CD14-positive monocyte (primary cell): ENCODE measurements at regions not wholly inside any gene's neighbourhood (a gene's known extent, or its start where the extent isn't known, plus 50 kb on each side); places are given as distances from the start of the nearest gene placed in this dataset.

ENCODE experiments used
- DNase-seq, 3 donors: peaks; one replicate each; pipeline ENCODE4 v3.0.0-alpha.2; 2011 to 2022
- H2AFZ ChIP-seq: 2 replicates; pipeline ENCODE4 v1.6.0; 2012; ENCODE audit warnings: mild to moderate bottlenecking, low read depth, low read length, inconsistent platforms; ENCODE audit not compliant: insufficient read depth, poor library complexity, severe bottlenecking
- H3K27ac ChIP-seq, 2 donors: 1 replicate in 1 of 2; 2 replicates in 1 of 2; pipeline ENCODE4 v1.5.1; 2012 to 2013; ENCODE audit warnings: low read length in 2 of 2, control low read depth in 1 of 2, inconsistent platforms in 1 of 2, low read depth in 1 of 2, mild to moderate bottlenecking in 1 of 2
- H3K27me3 ChIP-seq, 2 donors: one replicate each; pipeline versions ENCODE4 v1.6.0 to v1.6.1; 2011 to 2013; ENCODE audit warnings: low read length in 2 of 2; ENCODE audit not compliant: control insufficient read depth in 2 of 2, insufficient read depth in 2 of 2
- H3K36me3 ChIP-seq, 2 donors: replicated peaks in 1 of 2; 1 replicate in 1 of 2; 2 replicates in 1 of 2; pipeline versions ENCODE4 v1.5.1 to v1.6.1; 2012 to 2013; ENCODE audit warnings: low read length in 2 of 2, control low read depth in 1 of 2, inconsistent platforms in 1 of 2, mild to moderate bottlenecking in 1 of 2; ENCODE audit not compliant: insufficient read depth in 2 of 2, control insufficient read depth in 1 of 2
- H3K4me1 ChIP-seq, 2 donors: 1 replicate in 1 of 2; 2 replicates in 1 of 2; pipeline versions ENCODE4 v1.5.1 to v1.6.1; 2012 to 2013; ENCODE audit warnings: low read length in 2 of 2, control low read depth in 1 of 2, inconsistent platforms in 1 of 2, mild to moderate bottlenecking in 1 of 2, moderate library complexity in 1 of 2; ENCODE audit not compliant: insufficient read depth in 2 of 2, control insufficient read depth in 1 of 2
- H3K4me2 ChIP-seq: replicated peaks from 2 replicates; pipeline ENCODE3; 2012; ENCODE audit warnings: low read length, moderate library complexity, mild to moderate bottlenecking; ENCODE audit not compliant: poor library complexity, severe bottlenecking; ENCODE audit errors: extremely low read depth
- H3K4me3 ChIP-seq, 3 experiments: fragments of 200-600 bp in 1 of 3; sonication (generic) in 1 of 3; replicated peaks in 1 of 3; 1 replicate in 2 of 3; 2 replicates in 1 of 3; pipeline ENCODE4 v1.5.1; 2011 to 2013; ENCODE audit warnings: low read length in 3 of 3, mild to moderate bottlenecking in 3 of 3, control low read depth in 2 of 3, low read depth in 2 of 3, inconsistent platforms in 1 of 3, moderate library complexity in 1 of 3
- H3K79me2 ChIP-seq: 2 replicates; pipeline ENCODE4 v1.6.0; 2012; ENCODE audit warnings: mild to moderate bottlenecking, control low read depth, inconsistent platforms, low read length, moderate library complexity; ENCODE audit not compliant: insufficient read depth
- H3K9ac ChIP-seq: 2 replicates; pipeline ENCODE4 v1.6.0; 2017; ENCODE audit warnings: low read length, mild to moderate bottlenecking; ENCODE audit not compliant: insufficient read depth, poor library complexity, severe bottlenecking
- H3K9me3 ChIP-seq, 2 donors: replicated peaks in 1 of 2; 1 replicate in 1 of 2; 2 replicates in 1 of 2; pipeline versions ENCODE4 v1.5.1 to v1.6.1; 2012 to 2013; ENCODE audit warnings: low read length in 2 of 2, control low read depth in 1 of 2; ENCODE audit not compliant: control insufficient read depth in 1 of 2, insufficient read depth in 1 of 2
- H4K20me1 ChIP-seq: 2 replicates; pipeline ENCODE4 v1.6.0; 2012; ENCODE audit warnings: mild to moderate bottlenecking, low read length, control low read depth, moderate library complexity; ENCODE audit not compliant: insufficient read depth
- H3K27ac Mint-ChIP-seq, 7 donors: one replicate each; pipeline ENCODE4 v1.8.0; 2020; ENCODE audit warnings: mild to moderate bottlenecking in 7 of 7, mixed read lengths in 7 of 7, moderate library complexity in 6 of 7, inconsistent platforms in 2 of 7
- H3K27me3 Mint-ChIP-seq, 3 donors: one replicate each; pipeline ENCODE4 v1.8.0; 2021 to 2022; ENCODE audit warnings: low read depth in 3 of 3, mild to moderate bottlenecking in 3 of 3, mixed read lengths in 3 of 3, moderate library complexity in 3 of 3, inconsistent platforms in 1 of 3
- H3K36me3 Mint-ChIP-seq, 2 donors: one replicate each; pipeline ENCODE4 v1.8.0; 2020; ENCODE audit warnings: mixed read lengths in 2 of 2, inconsistent platforms in 1 of 2, mild to moderate bottlenecking in 1 of 2
- H3K4me1 Mint-ChIP-seq: one replicate; pipeline ENCODE4 v1.8.0; 2020; ENCODE audit warnings: mild to moderate bottlenecking, mixed read lengths
- H3K4me3 Mint-ChIP-seq, 2 donors: one replicate each; pipeline ENCODE4 v1.8.0; 2020; ENCODE audit warnings: mild to moderate bottlenecking in 2 of 2, mixed read lengths in 2 of 2, moderate library complexity in 1 of 2
- H3K9me3 Mint-ChIP-seq, 7 donors: one replicate each; pipeline ENCODE4 v1.8.0; 2020 to 2022; ENCODE audit warnings: mixed read lengths in 7 of 7, mild to moderate bottlenecking in 6 of 7, moderate library complexity in 6 of 7, inconsistent platforms in 2 of 7
- WGBS: methylation state at CpG from one replicate; pipeline ENCODE4 v1.1.5; 2013; ENCODE audit warnings: missing lambda C conversion rate; ENCODE audit not compliant: insufficient coverage; 5-methylcytosine and 5-hydroxymethylcytosine counted together
- intact Hi-C, 2 donors: fragments of 100-400 bp; cut with micrococcal nuclease; formaldehyde crosslinking; loops; one replicate each; pipeline versions ENCODE4 v1.15.0 to v1.15.1; 2023
- TF ChIP-seq, protein P1 (sequence below): fragments of 200-600 bp; IDR thresholded peaks from one replicate; pipeline ENCODE4 v1.8.0; 2022; ENCODE audit warnings: antibody characterized with exemption, mild to moderate bottlenecking

DNA sequence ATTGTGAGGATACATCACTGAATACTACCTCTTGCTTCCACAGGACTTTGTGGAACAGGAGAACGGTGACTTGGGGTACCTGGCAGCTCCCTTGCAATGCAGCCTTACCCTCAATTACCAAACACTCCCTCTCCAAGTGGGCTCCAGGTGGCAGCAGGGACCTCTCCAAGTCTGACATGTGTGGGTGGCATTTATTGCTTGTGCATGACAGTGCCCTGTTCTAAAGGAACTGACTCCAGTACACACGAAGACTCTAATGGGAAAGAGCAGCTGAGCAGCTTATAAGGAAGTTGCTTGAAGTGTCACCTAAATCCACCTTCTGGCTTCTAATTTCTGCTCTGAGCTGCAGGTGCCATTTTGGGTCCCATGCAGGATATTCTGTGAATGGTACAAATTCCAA, 174.1 kb upstream of the SLCO3A1 start:
- no peak overlapping the region for H3K27ac ChIP-seq
- no peak overlapping the region for H3K4me2 ChIP-seq
- no peak overlapping the region for H2AFZ ChIP-seq
- Mint-ChIP-seq H3K9me3 (peaks cover under 1 to 9% (median 5%) of the 10 kb centered on the region in 7 donors), H3K4me1 (no peaks in the 10 kb centered on the region), H3K4me3 (no peak overlapping the region), H3K36me3 (no peaks in the 10 kb centered on the region), H3K27me3 (peaks cover 1 to 3% (median 3%) of the 10 kb centered on the region in 3 donors), H3K27ac (no peak overlapping the region)
- H3K4me1 ChIP-seq: no peaks in the 10 kb centered on the region
- DNase-seq: no peak
- H3K27me3 ChIP-seq: no peaks in the 10 kb centered on the region
- H4K20me1 ChIP-seq: no peaks in the 10 kb centered on the region
- H3K4me3 ChIP-seq: no peak overlapping the region
- no peaks in the 10 kb centered on the region for H3K36me3 ChIP-seq
- intact Hi-C loops: no loop called here
- TF ChIP-seq, protein P1, sequence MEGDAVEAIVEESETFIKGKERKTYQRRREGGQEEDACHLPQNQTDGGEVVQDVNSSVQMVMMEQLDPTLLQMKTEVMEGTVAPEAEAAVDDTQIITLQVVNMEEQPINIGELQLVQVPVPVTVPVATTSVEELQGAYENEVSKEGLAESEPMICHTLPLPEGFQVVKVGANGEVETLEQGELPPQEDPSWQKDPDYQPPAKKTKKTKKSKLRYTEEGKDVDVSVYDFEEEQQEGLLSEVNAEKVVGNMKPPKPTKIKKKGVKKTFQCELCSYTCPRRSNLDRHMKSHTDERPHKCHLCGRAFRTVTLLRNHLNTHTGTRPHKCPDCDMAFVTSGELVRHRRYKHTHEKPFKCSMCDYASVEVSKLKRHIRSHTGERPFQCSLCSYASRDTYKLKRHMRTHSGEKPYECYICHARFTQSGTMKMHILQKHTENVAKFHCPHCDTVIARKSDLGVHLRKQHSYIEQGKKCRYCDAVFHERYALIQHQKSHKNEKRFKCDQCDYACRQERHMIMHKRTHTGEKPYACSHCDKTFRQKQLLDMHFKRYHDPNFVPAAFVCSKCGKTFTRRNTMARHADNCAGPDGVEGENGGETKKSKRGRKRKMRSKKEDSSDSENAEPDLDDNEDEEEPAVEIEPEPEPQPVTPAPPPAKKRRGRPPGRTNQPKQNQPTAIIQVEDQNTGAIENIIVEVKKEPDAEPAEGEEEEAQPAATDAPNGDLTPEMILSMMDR: no peak
- H3K9ac ChIP-seq: no peak overlapping the region
- WGBS: no CpG with 5 or more reads among the region's 2 CpGs
- H3K9me3 ChIP-seq: no peaks in the 10 kb centered on the region
- no peaks in the 10 kb centered on the region for H3K79me2 ChIP-seq

DNA sequence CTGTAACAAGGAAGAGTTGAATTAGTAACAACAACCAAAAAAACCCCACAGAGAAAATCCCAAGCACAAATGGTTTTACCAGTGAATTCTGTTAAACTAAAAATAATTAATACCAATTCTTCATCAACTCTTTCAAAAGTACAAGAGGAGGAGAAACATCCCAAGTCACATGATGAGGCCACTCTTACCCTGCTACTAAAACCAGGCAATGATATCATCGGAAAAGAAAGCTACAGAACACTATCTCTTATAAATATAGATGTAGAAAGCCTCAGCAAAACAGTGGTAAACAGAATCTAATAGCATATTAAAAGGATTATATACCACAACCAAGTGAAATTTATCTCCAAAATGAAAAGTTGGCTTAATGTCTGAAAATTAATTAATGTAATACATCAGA, 168.1 kb upstream of the SLCO3A1 start:
- H3K27ac ChIP-seq: no peak overlapping the region
- Mint-ChIP-seq H3K4me1 (no peaks in the 10 kb centered on the region), H3K4me3 (no peak overlapping the region), H3K36me3 (no peaks in the 10 kb centered on the region), H3K9me3 (peaks cover 0 to 3% (median 0%) of the 10 kb centered on the region in 7 donors), H3K27ac (no peak overlapping the region), H3K27me3 (peaks cover 0 to 4% (median 1%) of the 10 kb centered on the region in 3 donors)
- intact Hi-C loops: no loop called here
- no peaks in the 10 kb centered on the region for H3K36me3 ChIP-seq
- no peaks in the 10 kb centered on the region for H4K20me1 ChIP-seq
- no peaks in the 10 kb centered on the region for H3K9me3 ChIP-seq
- no peak overlapping the region for H3K4me2 ChIP-seq
- no CpG with 5 or more reads among the region's 1 CpG for WGBS
- H3K4me3 ChIP-seq: no peak overlapping the region
- H3K79me2 ChIP-seq: no peaks in the 10 kb centered on the region
- TF ChIP-seq, protein P1: no peak
- no peak overlapping the region for H2AFZ ChIP-seq
- H3K4me1 ChIP-seq: no peaks in the 10 kb centered on the region
- no peaks in the 10 kb centered on the region for H3K27me3 ChIP-seq
- no peak overlapping the region for H3K9ac ChIP-seq
- DNase-seq: no peak
